Keratinocyte (primary cell): ENCODE measurements at regions not wholly inside any gene's neighbourhood (a gene's known extent, or its start where the extent isn't known, plus 50 kb on each side); places are given as distances from the start of the nearest gene placed in this dataset.

ENCODE experiments used
- EZH2 ChIP-seq: IDR thresholded peaks from one replicate; pipeline ENCODE4 v1.6.1; 2012; ENCODE audit warnings: inconsistent platforms, mild to moderate bottlenecking, low read length, moderate library complexity
- TF ChIP-seq, protein P1 (sequence below), 3 experiments: IDR thresholded peaks in 1 of 3; conservative IDR thresholded peaks in 1 of 3; optimal IDR thresholded peaks in 1 of 3; 2 replicates in 2 of 3; 3 replicates in 1 of 3; pipeline versions ENCODE3 to v1.5.1; 2011; ENCODE audit warnings: low read length in 3 of 3, mild to moderate bottlenecking in 3 of 3, moderate library complexity in 2 of 3, control low read depth in 1 of 3, inconsistent platforms in 1 of 3; ENCODE audit not compliant: insufficient read depth in 2 of 3; ENCODE audit errors: extremely low read depth in 1 of 3

DNA sequence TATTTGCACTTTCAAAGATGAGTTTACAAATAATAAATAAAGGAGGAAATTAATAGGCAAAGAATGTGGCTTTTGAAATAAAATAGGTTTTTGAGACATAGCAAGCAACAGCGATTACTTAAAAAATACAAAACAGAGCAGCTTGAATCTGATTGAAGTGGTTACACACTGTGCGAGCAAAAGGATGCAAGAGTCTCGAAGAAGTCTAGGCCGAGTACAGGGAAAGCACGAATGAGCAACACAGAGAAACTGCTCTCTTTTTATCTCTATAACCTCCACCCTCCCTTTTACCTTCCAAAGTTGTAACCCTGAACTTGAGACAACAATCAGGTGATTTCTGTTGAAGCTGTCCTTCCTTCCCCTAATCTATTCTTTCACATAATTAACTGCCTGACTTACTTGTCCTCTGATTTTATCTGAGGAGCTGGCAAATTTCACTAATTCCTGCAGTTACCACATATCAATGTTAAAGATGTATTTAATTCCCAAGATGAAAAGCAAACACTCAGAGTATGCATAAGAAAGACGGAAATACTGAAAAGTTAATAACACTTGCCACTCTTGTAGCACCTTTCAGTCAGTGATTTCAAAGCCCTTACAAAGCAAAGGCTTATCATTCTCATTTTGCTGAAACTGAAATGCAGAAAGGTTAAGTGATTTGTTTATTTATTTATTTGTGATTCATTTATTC, 1030.1 kb downstream of the ADGRL2 start:
- TF ChIP-seq, protein P1, sequence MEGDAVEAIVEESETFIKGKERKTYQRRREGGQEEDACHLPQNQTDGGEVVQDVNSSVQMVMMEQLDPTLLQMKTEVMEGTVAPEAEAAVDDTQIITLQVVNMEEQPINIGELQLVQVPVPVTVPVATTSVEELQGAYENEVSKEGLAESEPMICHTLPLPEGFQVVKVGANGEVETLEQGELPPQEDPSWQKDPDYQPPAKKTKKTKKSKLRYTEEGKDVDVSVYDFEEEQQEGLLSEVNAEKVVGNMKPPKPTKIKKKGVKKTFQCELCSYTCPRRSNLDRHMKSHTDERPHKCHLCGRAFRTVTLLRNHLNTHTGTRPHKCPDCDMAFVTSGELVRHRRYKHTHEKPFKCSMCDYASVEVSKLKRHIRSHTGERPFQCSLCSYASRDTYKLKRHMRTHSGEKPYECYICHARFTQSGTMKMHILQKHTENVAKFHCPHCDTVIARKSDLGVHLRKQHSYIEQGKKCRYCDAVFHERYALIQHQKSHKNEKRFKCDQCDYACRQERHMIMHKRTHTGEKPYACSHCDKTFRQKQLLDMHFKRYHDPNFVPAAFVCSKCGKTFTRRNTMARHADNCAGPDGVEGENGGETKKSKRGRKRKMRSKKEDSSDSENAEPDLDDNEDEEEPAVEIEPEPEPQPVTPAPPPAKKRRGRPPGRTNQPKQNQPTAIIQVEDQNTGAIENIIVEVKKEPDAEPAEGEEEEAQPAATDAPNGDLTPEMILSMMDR (optimal IDR thresholded peaks at IDR 0.05 in 1 of 3, IDR thresholded peaks at IDR 0.05 in 1 of 3, conservative IDR thresholded peaks at IDR 0.05 in 1 of 3; ENCODE audit: extremely low read depth in 1 of 3, insufficient read depth in 2 of 3, low read length in 3 of 3): no peak
- TF ChIP-seq EZH2: no peak
